Astrocyte (in vitro differentiated cells and primary cell): ENCODE measurements at regions not wholly inside any gene's neighbourhood (a gene's known extent, or its start where the extent isn't known, plus 50 kb on each side); places are given as distances from the start of the nearest gene placed in this dataset.

Experiments
- DNase-seq: peaks from one replicate; pipeline ENCODE4 v3.0.0-alpha.2; 2010; ENCODE audit warnings: low read depth
- FAIRE-seq: peaks from 2 replicates; lab custom pipeline; 2011; peaks lifted over from hg19 to GRCh38; lab: Jason Lieb, UNC
- H2AFZ ChIP-seq: 2 replicates; pipeline ENCODE4 v1.6.0; 2012; ENCODE audit warnings: low read depth, low read length, inconsistent platforms
- H3K27ac ChIP-seq: 2 replicates; pipeline ENCODE4 v1.5.1; 2011; ENCODE audit warnings: low read depth, low read length, inconsistent platforms
- H3K27me3 ChIP-seq: 2 replicates; pipeline ENCODE4 v1.6.0; 2011; ENCODE audit warnings: low read length, inconsistent platforms; ENCODE audit not compliant: insufficient read depth
- H3K36me3 ChIP-seq: 2 replicates; pipeline ENCODE4 v1.5.1; 2011; ENCODE audit warnings: low read length, inconsistent platforms; ENCODE audit not compliant: insufficient read depth
- H3K4me1 ChIP-seq: 2 replicates; pipeline ENCODE4 v1.5.1; 2011; ENCODE audit warnings: low read length, inconsistent platforms; ENCODE audit not compliant: insufficient read depth
- H3K4me2 ChIP-seq: 2 replicates; pipeline ENCODE4 v1.6.0; 2012; ENCODE audit warnings: low read length, inconsistent platforms
- H3K4me3 ChIP-seq: 2 replicates; pipeline ENCODE4 v1.5.1; 2011; ENCODE audit warnings: low read depth, mild to moderate bottlenecking, low read length, inconsistent platforms; ENCODE audit not compliant: insufficient read depth
- H3K79me2 ChIP-seq: 2 replicates; pipeline ENCODE4 v1.6.0; 2012; ENCODE audit warnings: mild to moderate bottlenecking, low read length, inconsistent platforms; ENCODE audit not compliant: insufficient read depth
- H3K9ac ChIP-seq: 2 replicates; pipeline ENCODE4 v1.6.0; 2012; ENCODE audit warnings: mild to moderate bottlenecking, low read length, inconsistent platforms
- H3K9me3 ChIP-seq: 2 replicates; pipeline ENCODE4 v1.5.1; 2012; ENCODE audit warnings: low read depth, mild to moderate bottlenecking, low read length, inconsistent platforms; ENCODE audit not compliant: insufficient read depth
- H4K20me1 ChIP-seq: 2 replicates; pipeline ENCODE4 v1.6.0; 2012; ENCODE audit warnings: low read length, inconsistent platforms; ENCODE audit not compliant: insufficient read depth
- H3K27ac Mint-ChIP-seq: one replicate; pipeline ENCODE4 v1.8.0; 2021; ENCODE audit warnings: mild to moderate bottlenecking, mixed read lengths; ENCODE audit not compliant: unreplicated experiment
- H3K27me3 Mint-ChIP-seq: one replicate; pipeline ENCODE4 v1.8.0; 2021; ENCODE audit warnings: low read depth, mixed read lengths; ENCODE audit not compliant: unreplicated experiment
- H3K36me3 Mint-ChIP-seq: one replicate; pipeline ENCODE4 v1.8.0; 2021; ENCODE audit warnings: low read depth, mixed read lengths; ENCODE audit not compliant: unreplicated experiment
- H3K4me1 Mint-ChIP-seq: one replicate; pipeline ENCODE4 v1.8.0; 2021; ENCODE audit warnings: low read depth, mixed read lengths; ENCODE audit not compliant: unreplicated experiment
- H3K4me3 Mint-ChIP-seq: one replicate; pipeline ENCODE4 v1.8.0; 2021; ENCODE audit warnings: mild to moderate bottlenecking, moderate library complexity, mixed read lengths; ENCODE audit not compliant: unreplicated experiment
- H3K9me3 Mint-ChIP-seq: one replicate; pipeline ENCODE4 v1.8.0; 2021; ENCODE audit warnings: mild to moderate bottlenecking, mixed read lengths; ENCODE audit not compliant: unreplicated experiment
- EZH2 ChIP-seq: IDR thresholded peaks from 2 replicates; pipeline ENCODE4 v1.6.1; 2012; ENCODE audit warnings: mild to moderate bottlenecking, low read length, inconsistent platforms; ENCODE audit not compliant: insufficient read depth
- TF ChIP-seq, protein P1 (sequence below): IDR thresholded peaks from 2 replicates; pipeline ENCODE4 v1.5.1; 2011; ENCODE audit warnings: low read depth, mild to moderate bottlenecking, inconsistent platforms, low read length, moderate library complexity; ENCODE audit not compliant: insufficient read depth

DNA sequence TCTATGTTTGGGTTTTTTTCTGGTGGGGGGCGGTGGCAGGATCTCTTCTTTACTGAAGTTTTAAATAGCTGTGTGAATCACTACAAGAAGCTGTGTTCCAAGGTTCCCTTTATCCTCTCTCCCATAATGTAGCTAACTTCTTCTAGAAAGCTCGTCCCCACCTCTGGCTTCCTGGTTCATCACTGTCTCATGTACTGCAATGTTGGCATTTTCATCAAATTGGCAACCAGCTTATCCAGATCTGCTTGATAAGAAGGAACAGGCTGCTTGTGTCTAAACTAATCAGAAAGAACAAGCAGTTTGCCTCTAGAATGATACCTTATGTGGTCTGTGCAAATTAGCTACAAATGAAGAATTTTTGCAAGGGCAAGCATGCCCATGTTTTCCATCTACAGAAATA is 130.8 kb downstream of the WT1 start:
- Histone ChIP-seq H2AFZ (no peak overlapping the region), H3K9ac (no peak overlapping the region), H3K36me3 (no peaks in the 10 kb centered on the region), H3K79me2 (no peaks in the 10 kb centered on the region), H3K27me3 (no peaks in the 10 kb centered on the region), H3K9me3 (no peaks in the 10 kb centered on the region), H4K20me1 (no peaks in the 10 kb centered on the region), H3K27ac (no peak overlapping the region), H3K4me2 (no peak overlapping the region), H3K4me1 (no peaks in the 10 kb centered on the region), H3K4me3 (no peak overlapping the region)
- Mint-ChIP-seq H3K9me3 (no peaks in the 10 kb centered on the region), H3K27ac (no peak overlapping the region), H3K4me1 (peaks cover 6% of the 10 kb centered on the region), H3K36me3 (no peaks in the 10 kb centered on the region), H3K27me3 (peaks cover 2% of the 10 kb centered on the region), H3K4me3 (no peak overlapping the region)
- FAIRE-seq = no peak
- TF ChIP-seq EZH2 = no peak
- TF ChIP-seq, protein P1, sequence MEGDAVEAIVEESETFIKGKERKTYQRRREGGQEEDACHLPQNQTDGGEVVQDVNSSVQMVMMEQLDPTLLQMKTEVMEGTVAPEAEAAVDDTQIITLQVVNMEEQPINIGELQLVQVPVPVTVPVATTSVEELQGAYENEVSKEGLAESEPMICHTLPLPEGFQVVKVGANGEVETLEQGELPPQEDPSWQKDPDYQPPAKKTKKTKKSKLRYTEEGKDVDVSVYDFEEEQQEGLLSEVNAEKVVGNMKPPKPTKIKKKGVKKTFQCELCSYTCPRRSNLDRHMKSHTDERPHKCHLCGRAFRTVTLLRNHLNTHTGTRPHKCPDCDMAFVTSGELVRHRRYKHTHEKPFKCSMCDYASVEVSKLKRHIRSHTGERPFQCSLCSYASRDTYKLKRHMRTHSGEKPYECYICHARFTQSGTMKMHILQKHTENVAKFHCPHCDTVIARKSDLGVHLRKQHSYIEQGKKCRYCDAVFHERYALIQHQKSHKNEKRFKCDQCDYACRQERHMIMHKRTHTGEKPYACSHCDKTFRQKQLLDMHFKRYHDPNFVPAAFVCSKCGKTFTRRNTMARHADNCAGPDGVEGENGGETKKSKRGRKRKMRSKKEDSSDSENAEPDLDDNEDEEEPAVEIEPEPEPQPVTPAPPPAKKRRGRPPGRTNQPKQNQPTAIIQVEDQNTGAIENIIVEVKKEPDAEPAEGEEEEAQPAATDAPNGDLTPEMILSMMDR = no peak
- no peak for DNase-seq

DNA sequence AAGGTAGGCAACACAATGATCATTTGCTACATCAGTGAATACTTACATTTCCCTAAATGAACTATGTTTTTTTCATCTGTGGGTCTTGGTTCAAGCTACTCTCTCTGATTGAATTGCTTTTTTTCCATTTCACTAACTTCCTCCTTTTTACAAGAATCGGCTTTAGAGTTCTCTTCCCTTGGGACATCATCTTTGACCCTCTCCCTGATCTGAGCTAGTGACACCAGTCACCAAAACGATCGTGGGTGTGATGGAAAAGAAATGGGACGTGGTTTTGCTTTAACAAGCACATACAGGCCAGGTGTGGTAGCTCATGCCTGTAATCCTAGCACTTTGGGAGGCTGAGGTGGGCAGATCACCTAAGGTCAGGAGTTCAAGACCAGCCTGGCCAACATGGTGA is 129.9 kb downstream of the WT1 start:
- H3K9ac ChIP-seq = no peak overlapping the region
- DNase-seq (no peak), FAIRE-seq (no peak)
- Mint-ChIP-seq H3K27me3 (no peaks in the 10 kb centered on the region), H3K9me3 (no peaks in the 10 kb centered on the region), H3K4me1 (peaks cover 6% of the 10 kb centered on the region), H3K4me3 (no peak overlapping the region), H3K36me3 (no peaks in the 10 kb centered on the region), H3K27ac (no peak overlapping the region)
- no peaks in the 10 kb centered on the region for H3K27me3 ChIP-seq
- no peak for TF ChIP-seq EZH2
- TF ChIP-seq, protein P1 = no peak
- H3K79me2 ChIP-seq = no peaks in the 10 kb centered on the region
- H3K4me2 ChIP-seq = no peak overlapping the region
- no peaks in the 10 kb centered on the region for H3K9me3 ChIP-seq
- no peaks in the 10 kb centered on the region for H4K20me1 ChIP-seq
- no peak overlapping the region for H3K27ac ChIP-seq
- no peaks in the 10 kb centered on the region for H3K36me3 ChIP-seq
- H3K4me1 ChIP-seq = no peaks in the 10 kb centered on the region
- H3K4me3 ChIP-seq = no peak overlapping the region
- no peak overlapping the region for H2AFZ ChIP-seq

DNA sequence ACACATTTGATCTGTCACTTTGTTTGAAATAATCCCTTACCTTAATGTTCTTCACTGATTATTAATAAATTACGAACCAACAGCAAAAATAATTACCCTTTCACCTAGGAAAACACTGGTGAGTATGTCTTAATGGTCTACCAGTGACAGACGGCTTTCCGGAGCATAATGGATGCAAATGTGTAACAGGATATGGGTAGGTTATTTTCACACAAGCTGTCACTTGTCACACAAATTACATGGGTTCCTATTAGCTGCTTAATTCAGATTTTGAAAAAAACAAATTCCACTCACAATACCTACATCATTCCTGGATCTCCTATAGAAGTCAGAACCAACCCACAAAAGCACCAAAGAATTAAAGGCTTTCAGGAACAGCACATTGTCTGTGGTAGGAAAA is 127.9 kb downstream of the WT1 start:
- Mint-ChIP-seq H3K4me1 (peaks cover 6% of the 10 kb centered on the region), H3K9me3 (no peaks in the 10 kb centered on the region)

More for the DNA sequence above, 127.9 kb downstream of the WT1 start:
- Mint-ChIP-seq H3K36me3 (no peaks in the 10 kb centered on the region), H3K4me3 (no peak overlapping the region), H3K27ac (no peak overlapping the region), H3K27me3 (no peaks in the 10 kb centered on the region)
- H3K4me1 ChIP-seq = peaks cover 7% of the 10 kb centered on the region
- H3K9me3 ChIP-seq = no peaks in the 10 kb centered on the region
- no peak overlapping the region for H3K9ac ChIP-seq
- H2AFZ ChIP-seq = no peak overlapping the region
- H3K27me3 ChIP-seq = no peaks in the 10 kb centered on the region
- H3K79me2 ChIP-seq = no peaks in the 10 kb centered on the region
- H3K27ac ChIP-seq = no peak overlapping the region
- FAIRE-seq (no peak), DNase-seq (no peak)
- H4K20me1 ChIP-seq = no peaks in the 10 kb centered on the region
- H3K4me2 ChIP-seq = no peak overlapping the region
- H3K36me3 ChIP-seq = no peaks in the 10 kb centered on the region
- TF ChIP-seq EZH2 = no peak
- TF ChIP-seq, protein P1 = no peak
- no peak overlapping the region for H3K4me3 ChIP-seq
